ENCODE measurements at regions not wholly inside any gene's neighbourhood (a gene's known extent, or its start where the extent isn't known, plus 50 kb on each side); places are given as distances from the start of the nearest gene placed in this dataset.

DNA sequence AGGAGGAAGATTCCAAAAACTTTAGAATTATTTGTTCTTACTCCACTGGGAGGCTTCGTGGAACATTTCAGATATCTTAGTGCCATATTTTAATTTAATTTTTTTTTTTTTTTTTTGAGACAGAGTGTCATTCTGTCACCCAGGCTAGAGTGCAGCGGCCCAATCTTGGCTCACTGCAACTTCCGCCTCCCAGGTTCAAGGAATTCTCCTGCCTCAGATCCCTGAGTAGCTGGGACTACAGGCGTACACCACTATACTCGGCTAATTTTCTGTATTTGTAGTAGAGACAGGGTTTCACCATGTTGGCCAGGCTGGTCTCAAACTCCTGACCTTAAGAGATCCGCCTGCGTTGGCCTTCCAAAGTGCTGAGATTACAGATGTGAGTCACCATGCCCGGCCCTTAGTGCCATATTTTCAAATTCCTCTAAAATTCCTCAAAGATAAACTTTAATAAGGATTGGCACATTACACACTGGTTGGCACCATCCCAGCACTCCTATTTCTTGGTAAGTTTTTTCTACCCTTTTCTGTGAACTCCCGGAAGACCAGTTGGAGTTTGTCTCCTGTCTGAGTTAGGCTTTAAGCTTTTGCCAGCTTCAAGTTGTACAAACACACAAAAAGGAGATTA is 693.7 kb downstream of the MCTP2 start:
- DNase-seq: no peak

DNA sequence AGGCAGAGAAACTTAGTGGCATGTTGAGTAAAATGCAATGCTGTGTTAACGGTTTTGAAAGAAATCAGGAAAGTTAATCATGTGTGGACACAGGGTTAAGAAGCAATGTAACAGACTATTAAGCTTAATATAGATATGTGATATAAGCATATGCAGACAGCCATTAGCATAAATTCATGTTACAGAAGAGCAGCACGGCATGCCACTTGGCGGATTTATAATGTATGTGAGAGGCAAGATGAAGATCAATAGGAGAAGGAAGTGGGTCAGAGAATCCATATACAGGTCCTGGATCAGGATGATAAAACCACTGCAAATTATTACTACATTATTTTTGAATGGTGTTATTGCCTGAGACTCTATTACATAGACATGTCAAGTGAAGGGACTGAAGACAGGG is 694.3 kb downstream of the MCTP2 start:
- DNase-seq: no peak

DNA sequence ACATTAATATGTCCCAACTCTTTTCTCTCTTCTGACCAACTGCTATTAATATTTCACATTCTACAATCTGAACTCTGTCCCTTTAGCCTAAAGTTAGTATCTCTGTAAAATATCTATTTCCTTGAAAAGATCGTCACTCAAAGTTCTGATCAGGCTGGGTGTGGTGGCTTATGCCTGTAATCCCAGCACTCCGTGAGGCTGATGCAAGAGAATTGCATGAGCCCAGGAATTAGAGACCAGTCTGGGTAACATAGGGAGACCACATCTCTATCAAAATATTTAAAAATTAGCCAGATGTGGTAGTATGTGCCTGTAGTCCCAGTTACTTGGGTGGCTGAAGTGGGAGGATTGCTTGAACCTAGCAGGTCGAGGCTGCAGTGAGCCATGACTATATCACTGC is 695.6 kb downstream of the MCTP2 start:
- DNase-seq: no peak

DNA sequence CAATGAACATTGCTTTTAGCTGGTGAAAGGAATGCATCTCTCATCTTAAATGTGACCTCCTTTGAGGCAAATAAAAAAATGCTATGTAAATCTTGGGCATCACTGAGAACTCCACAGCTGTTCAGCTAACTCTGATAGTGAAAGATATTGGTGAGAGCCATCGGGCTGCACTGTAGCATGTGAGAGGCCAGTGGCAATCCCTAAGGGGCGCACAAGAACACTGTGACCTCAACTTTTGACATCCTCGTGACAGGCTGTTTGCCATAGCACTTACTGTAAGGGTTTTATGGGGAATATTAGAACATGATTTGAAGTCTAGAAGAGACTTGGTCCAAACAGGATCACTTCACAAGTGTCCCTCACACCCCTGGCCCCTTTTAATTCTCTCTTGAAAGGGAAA is 697.9 kb downstream of the MCTP2 start:
- DNase-seq: no peak

DNA sequence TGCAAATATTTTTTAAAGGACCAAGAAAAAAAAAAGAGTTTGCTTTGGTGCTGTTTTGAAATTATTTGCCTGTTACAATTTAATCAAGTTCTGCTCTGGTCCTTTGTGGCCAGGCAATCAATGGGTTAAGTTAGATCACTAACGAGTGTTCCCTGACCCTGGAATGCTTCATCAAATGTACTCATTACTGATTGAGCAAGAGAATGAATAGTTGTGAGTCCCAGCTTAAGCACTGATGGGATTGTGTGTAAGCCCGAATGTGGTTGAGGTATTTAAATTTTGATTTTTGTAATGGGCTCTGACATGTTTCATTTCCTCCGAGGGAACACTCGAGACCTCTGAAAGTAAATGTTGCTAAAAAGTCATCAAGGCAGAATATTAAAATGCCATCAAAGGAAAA is 699.1 kb downstream of the MCTP2 start:
- DNase-seq: no peak

DNA sequence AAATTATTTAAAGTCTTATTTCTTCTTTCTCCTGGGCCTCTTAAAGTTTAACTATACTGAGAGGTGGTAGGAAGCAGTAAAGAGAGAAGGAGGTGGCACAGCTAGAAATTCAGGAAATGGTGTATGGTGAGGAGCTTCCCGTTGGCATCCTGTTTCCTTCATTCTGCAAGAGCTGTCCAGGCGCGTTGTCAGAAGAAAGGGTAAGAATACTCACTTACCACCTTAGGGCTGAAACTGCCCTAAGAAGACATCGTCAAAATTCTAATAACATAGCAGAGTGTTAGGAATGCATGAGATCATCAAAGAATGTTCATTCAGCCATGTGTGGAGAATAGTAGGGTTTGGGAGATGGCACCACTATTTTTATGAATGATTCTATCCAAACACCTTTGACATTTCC is 699.6 kb downstream of the MCTP2 start:
- DNase-seq: no peak

DNA sequence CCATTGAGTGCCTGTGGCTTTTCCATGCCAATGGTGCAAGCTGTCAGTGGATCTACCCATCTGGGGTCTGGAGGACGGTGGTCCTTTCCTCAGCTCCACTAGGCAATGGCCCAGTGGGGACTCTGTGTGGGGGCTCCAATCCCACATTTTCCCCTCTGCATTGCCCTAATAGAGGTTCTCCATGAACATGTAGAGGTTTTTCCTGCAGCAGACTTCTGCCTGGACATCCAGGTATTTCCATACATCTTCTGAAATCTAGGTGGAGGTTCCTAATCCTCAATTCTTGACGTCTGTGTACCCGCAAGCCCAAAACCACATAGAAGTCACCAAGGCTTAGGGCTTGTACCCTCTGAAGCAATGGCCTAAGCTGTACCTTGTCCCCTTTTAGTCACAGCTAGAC is 703.1 kb downstream of the MCTP2 start:
- no peak for DNase-seq

DNA sequence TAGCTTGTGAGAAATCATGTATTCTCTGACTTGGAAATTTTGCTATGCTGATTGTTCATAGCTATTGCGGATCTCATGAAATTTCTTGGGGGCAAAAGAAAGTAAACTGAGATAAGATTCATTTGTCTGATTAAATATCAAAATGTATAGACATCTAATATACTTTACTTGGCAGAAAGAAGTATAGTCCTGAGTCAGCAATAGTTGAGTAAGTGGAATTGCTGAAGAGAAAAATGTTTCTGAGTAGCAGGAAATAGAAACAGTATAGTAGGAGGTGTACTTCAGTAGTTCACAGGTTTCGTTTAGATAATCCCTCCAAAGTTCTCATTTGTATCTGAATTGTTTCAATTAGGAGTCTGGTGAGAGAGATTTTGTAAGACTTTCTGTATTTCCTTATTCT is 705.9 kb downstream of the MCTP2 start:
- DNase-seq: no peak

DNA sequence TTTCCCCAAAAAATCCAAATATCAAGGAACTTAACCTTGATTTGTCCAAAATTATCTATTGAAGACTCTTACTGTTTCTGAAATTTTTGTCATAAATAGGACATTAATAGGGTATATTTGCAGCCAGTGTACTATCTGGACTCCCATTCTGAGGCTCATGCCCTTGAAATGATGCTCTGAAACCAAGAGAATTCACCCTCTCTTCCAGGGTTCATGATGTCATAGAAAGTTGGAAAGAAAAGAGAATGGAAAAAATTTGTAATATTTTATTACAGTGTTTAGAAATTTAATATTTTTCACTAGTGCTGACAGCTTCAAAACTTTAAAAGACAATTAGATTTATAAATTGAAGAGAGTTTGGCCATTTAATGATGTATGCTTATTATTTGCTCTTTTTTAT is 712.5 kb downstream of the MCTP2 start:
- no peak for DNase-seq

DNA sequence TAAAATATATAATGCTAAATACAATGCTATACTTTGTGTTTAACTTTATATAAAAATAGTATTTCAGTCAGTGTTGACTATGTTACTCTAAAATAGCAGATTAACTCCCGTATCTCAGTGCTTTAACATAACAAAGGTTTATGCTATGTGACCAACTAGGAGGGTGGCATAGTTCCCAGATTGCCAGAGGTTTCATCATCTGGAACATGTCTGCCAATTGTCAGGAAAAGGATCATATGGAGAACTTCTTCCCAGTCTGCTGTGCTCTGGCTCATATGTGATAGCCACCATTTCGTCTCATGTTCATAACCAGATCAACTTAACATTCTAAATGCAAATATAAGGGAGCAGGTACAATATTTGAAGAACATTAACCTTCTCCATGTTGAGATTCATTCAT is 720.2 kb downstream of the MCTP2 start:
- no peak for DNase-seq

DNA sequence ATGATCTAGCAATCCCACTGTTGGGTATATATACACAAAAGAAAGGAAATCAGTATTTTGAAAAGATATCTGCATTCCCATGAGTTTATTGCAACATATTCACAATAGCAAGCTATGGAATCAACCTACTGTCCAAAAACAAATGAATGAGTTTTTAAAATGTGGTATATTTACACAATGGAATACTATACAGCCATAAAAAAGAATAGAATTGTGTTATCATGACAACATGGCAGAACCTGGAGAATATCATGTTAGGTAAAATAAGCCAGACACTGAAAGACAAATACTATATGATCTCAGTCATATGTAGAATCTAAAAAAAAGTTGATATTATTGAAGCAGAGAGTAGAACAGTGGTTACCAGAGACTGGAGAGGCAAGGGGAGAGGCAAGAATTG is 732.6 kb downstream of the MCTP2 start:
- DNase-seq: no peak

DNA sequence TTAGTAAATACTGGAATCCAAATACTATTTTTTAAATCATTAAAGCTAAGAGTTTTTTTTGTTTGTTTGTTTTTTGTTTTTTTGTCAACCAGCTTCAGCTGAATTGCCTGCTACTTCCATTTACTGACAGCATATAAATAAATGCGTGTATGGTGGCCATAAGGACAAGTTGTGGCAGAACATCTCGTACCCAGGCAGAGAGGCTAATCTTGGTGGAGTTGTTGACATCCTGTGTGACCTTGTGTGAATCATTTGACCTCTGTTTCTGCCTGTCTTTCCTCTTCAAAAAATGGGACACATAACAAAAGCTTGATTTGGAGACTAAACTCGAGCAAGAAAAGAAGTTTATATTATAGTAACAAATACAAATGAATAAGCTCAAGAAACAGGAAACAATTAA is 734.2 kb downstream of the MCTP2 start:
- DNase-seq: no peak

DNA sequence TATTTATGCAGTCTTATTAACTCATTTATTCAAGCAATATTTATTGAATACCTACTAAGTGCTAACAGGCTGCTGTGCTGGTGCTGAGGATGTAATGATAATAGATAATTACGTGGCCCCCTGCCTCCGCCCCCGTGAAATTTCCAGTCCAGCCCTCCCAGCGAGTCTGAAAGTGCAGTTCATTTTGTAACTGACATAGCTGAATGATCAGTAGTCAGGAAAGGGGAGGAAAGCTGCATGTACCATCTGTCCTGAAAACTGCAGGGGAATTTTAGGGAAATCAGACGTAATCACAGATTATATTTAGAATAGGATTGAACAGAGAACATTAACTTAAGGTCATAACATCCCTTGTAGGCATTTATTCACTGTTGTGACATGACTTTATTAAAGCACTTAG is 736.8 kb downstream of the MCTP2 start:
- DNase-seq: no peak

DNA sequence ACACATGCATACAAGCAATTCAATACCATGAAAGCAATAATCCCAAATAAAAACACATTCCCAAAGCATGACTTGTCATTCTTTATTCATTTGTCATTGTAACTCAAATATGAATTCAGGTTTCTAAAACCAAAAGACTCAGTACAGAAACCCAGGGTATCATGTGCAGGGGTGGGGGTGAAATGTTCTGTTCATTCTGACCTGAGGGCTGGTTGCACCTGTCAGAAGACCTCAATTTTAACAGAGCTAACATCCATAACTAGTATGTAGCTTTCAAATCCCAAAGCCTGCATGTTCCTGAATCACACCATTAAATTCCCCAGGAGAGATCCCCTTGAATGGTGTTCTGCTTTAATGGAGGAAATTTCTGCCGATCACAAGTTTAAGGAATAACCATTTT is 738.7 kb downstream of the MCTP2 start:
- no peak for DNase-seq

DNA sequence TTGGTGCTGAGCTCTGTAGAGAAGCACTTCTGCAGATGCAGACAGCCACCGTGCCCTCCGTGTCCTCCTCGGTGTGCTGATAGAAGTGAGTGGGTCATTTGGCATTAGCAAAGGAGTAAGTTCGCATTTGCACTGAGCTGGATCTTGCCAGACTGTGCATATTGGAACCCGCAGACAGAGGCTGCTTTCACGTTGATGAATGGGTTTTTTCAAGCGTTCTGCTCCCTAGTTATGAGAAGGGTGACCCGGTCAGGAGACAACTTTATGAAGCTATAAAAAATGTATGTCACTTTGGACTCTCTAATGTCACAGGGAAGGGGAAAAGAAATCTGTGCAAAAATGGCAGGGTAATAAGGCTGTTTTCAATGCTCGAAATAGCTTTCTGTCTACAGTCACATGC is 739.4 kb downstream of the MCTP2 start:
- DNase-seq: no peak

DNA sequence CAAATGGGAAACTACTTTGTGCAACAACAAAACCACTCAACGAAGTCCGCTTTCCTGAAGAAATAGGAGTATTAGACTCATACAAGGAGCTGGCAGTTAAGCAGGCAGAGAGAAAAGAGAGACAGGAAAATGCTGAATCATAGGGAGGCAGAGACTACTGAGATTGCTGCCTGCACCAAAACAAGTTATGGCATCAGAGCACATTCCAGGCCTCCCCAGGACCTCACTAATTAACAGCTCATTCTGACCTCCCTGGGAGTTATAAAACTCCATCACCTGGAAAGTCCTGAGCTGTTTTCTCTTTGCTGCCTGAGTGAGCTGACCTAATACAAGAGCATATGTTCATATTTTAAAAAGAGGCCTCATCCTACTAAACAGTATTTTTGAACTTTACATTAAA is 741.0 kb downstream of the MCTP2 start:
- no peak for DNase-seq

DNA sequence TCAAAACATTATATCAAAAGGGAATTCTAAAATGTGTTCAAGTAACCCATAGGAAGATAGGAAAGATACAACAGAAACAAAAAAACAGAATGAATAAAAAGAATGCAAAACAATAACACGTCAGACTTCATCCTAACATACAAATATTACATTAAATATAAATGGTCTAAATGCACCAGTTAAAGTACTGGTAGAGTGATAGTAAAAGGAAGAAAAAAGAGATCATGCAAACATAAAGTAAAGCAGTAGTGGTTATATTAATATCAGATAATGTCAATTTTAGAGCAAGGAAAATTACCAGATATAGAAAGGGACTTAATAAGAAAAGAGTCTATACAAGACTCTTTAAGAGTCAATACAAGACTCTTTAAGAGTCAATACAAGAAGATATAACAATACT is 755.7 kb downstream of the MCTP2 start:
- no peak for DNase-seq

DNA sequence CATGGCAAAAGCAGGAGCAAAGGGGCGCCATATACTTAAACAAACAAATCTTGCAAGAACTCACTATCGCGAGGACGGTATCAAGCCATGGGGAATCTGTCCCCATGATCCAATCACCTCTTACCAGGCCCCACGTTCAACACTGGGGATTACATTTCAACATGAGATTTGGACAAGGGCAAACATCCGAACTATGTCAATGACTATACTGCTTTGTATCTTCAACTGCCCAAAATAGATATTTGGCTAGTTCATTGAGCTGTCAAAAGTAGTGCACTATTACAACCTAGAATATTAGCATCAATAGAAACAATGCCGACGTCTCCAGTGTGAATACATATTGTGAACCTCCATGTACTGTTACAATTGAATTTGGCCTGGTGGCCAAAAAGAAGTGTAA is 760.4 kb downstream of the MCTP2 start:
- DNase-seq: no peak

DNA sequence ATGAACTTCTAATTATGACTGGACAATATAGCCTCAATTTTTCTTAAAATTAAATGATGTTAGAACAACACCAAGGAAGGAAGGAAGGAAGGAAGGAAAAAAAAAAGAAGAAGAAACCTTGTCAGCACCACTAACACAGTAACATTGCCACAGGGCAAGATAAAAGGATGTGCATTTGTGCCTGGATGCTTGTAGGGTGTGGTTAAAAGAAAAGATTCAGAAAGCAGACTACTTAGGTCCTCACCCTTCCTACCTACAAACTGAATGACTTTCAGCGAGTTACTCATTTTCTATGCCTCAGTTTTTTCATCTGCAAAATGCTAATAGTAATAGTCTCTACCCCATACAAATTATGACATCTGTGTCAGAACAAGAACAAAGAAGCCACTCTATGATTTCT is 778.3 kb downstream of the MCTP2 start:
- DNase-seq: no peak

DNA sequence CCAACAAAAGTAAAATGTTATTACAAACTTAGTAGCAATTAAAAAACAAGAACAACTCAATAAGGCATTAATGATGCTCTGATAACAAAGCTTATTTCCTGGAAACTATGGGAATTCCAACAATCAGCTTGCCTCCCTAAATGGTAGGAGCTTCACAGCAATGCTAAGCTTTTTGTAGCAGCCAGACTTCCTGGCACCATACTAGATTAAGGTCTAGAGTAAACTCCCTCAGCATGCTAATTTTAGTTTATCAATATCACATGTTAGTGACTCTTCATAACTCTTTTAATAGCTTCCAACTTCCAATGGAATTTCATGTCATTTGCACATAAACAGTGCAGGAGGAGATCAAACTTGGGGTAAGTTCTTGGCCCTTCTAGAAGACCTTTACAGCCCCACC is 782.0 kb downstream of the MCTP2 start:
- DNase-seq: no peak

DNA sequence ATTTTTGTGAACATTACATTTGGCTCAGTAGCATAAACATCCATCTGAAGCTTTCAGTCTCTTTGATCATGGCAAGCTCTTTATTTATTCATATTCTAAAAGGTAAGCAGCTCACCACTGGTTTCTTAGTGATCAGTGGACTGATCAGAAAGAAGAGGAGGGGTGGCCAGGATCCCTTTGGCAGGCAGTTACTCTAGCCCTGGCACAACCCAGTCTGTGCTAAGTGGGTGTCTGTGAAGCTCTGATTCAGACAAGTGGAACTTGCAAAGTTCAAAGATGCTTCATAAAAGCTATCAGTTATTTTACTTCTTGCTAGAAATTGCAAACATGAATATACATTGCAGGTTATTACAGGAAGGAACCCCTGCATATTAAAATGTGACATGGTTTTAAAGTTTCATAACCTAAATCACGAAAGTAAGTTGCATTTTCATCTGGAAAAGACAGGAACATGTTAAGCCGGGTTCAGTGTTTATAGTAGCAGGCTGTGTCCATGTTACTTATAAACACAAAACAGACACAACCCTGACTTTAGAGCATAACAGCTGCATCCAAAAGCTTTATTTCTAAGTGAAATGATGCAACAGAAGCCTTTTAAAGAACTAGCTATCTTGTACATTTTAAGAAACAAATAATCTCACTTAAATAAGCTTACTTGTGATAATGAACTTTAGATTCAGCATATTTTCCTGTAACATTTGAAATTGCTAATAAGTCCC is 785.3 kb downstream of the MCTP2 start:
- DNase-seq: no peak

DNA sequence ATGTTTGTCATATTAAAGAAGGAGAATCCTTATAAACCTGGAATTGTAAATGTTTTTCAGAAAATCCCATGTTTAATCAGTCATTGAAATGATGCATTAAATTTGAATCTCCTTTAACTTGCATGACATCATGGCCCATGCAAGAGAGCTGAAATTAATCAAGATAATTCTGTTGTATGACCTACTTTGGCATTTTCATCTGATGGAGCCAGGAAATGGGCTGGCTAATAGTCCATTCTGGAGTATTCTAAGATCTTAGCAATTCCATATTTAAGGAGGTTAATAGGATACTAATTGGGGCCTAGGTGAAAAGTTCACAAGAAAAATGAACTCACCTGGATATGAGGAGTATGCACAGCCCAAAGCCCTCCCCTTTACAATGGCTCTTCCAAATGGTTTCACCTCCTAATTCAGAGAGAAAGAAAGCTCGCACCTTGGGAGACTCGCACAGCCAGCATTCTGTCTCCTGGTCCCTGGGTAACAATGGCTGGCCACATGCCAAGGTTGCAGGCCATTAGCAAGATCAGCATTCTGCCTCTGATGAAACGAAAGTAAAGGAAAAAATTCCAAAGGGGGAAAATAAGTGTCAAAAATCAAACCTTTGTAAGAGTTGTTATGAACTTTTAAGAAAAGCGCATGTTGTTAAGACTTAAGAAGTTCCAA is 786.4 kb downstream of the MCTP2 start:
- no peak for DNase-seq

DNA sequence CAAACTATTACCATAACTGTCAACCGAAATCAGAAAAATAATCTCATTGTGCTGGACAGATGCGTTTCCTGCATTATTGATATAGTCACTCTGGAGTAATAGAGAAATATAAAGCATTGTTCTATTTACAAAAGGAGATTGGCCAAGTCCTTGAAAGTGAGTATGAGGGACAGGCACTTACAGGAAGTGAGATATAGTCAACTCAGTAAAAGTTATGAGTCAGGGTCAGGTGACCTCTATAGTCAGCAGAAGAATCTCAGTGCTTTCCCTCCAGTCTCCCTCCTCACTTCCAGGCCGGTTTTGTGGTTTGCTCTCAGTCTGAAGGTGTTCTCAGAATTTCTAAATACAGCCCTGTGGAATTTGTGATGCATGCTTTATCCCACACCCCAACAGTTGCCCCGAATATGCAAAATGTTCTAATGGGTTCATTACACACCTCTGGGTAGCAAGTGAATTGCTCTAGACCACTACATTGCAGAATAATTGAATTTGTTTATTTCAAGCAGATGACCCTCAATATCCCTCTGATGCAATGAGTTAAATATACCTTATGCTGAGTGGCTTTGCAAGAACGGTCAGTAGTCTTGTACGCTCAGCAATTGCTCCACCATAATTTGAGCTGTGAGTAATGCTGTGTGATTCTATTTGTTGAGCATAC is 787.7 kb downstream of the MCTP2 start:
- no peak for DNase-seq

DNA sequence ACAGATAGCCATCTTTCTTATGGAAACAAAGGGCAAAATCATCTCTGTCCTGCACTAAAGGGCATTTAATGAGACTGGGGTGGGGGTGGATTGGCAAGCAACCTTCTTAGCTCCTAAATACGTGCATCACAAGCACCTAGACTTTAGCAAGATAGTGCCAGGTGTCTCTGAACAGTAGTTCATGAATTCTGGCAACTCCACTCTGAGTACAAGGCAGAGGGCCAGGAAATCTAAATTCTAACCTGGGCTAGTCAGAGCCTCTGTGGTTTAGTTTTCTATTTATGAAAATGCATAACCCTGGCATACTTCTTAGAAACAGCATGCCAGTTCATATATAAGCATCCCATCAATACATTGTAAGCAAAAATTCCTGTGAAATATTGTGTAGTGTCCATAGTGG is 788.5 kb downstream of the MCTP2 start:
- DNase-seq: no peak

Measured in NCI-H2171 (cell line).